MCF 10A (cell line): ENCODE measurements at regions not wholly inside any gene's neighbourhood (a gene's known extent, or its start where the extent isn't known, plus 50 kb on each side); places are given as distances from the start of the nearest gene placed in this dataset.

Source experiments
- BruUV-seq: library from RNA; stranded (reverse); fragments of 400-500 nt; replicated peaks from 2 replicates; lab custom pipeline; 2021; lab: Mats Ljungman, UMichigan
- CTCF ChIA-PET: fragments of 300-600 bp; sonication (Branson Sonifier 250); formaldehyde crosslinking; extraction: SDS; loops from one replicate; lab custom pipeline; 2021; ENCODE audit warnings: antibody characterized with exemption, inconsistent platforms; lab: Yijun Ruan, JAX
- POLR2A ChIA-PET: fragments of 300-600, 350-650 bp; sonication (Branson Sonifier 250); formaldehyde crosslinking; extraction: SDS; loops from one replicate; lab custom pipeline; 2020; ENCODE audit warnings: antibody characterized with exemption, inconsistent platforms; lab: Yijun Ruan, JAX
- DNase-seq: peaks from one replicate; pipeline ENCODE4 v3.0.0-alpha.2; 2018; ENCODE audit not compliant: unreplicated experiment
- H3K27ac Mint-ChIP-seq: one replicate; pipeline ENCODE4 v1.8.0; 2022; ENCODE audit warnings: mild to moderate bottlenecking, low read depth, mixed read lengths; ENCODE audit not compliant: unreplicated experiment
- H3K27me3 Mint-ChIP-seq: one replicate; pipeline ENCODE4 v1.8.0; 2022; ENCODE audit warnings: mixed read lengths; ENCODE audit not compliant: insufficient read depth, unreplicated experiment
- H3K36me3 Mint-ChIP-seq: one replicate; pipeline ENCODE4 v1.8.0; 2022; ENCODE audit warnings: mild to moderate bottlenecking, moderate library complexity, mixed read lengths; ENCODE audit not compliant: insufficient read depth, unreplicated experiment
- H3K4me1 Mint-ChIP-seq: one replicate; pipeline ENCODE4 v1.8.0; 2022; ENCODE audit warnings: mixed read lengths; ENCODE audit not compliant: insufficient read depth, unreplicated experiment
- H3K4me3 Mint-ChIP-seq: one replicate; pipeline ENCODE4 v1.8.0; 2022; ENCODE audit warnings: mild to moderate bottlenecking, moderate library complexity, mixed read lengths; ENCODE audit not compliant: unreplicated experiment
- H3K9me3 Mint-ChIP-seq: one replicate; pipeline ENCODE4 v1.8.0; 2022; ENCODE audit warnings: mixed read lengths; ENCODE audit not compliant: unreplicated experiment
- intact Hi-C: fragments of 100-400 bp; cut with micrococcal nuclease; formaldehyde crosslinking; loops from 2 replicates; pipeline ENCODE4 v1.14.1; 2022
- TF ChIP-seq, protein P1 (sequence below): fragments of 200-600 bp; IDR thresholded peaks from one replicate; pipeline ENCODE4 v1.8.0; 2022; ENCODE audit warnings: antibody characterized with exemption, mild to moderate bottlenecking; ENCODE audit not compliant: unreplicated experiment

DNA sequence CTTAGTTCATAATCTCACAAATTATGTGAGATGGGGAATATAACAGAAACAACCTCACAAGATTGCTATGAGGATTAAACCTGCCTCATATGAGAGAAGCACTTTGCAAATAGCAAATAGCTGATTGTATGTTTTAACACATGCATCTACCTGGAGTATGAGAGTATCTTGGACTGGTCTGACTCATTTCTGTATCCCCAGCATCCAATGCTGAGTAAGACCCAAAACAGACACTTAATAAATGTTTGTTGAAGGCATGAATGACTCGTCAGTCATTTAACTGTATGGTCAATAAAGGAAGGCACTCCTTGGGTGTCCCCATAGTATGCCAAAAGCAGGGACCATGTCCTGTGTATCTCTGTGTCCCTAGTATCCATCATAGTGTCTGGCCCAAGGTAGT is 350.9 kb upstream of the F9 start:
- ChIA-PET CTCF (no interaction called here), POLR2A (no interaction called here)
- Mint-ChIP-seq H3K4me3 (no peak overlapping the region), H3K36me3 (no peaks in the 10 kb centered on the region), H3K27ac (no peak overlapping the region), H3K27me3 (no peaks in the 10 kb centered on the region), H3K4me1 (no peaks in the 10 kb centered on the region), H3K9me3 (peaks cover 18% of the 10 kb centered on the region)
- TF ChIP-seq, protein P1, sequence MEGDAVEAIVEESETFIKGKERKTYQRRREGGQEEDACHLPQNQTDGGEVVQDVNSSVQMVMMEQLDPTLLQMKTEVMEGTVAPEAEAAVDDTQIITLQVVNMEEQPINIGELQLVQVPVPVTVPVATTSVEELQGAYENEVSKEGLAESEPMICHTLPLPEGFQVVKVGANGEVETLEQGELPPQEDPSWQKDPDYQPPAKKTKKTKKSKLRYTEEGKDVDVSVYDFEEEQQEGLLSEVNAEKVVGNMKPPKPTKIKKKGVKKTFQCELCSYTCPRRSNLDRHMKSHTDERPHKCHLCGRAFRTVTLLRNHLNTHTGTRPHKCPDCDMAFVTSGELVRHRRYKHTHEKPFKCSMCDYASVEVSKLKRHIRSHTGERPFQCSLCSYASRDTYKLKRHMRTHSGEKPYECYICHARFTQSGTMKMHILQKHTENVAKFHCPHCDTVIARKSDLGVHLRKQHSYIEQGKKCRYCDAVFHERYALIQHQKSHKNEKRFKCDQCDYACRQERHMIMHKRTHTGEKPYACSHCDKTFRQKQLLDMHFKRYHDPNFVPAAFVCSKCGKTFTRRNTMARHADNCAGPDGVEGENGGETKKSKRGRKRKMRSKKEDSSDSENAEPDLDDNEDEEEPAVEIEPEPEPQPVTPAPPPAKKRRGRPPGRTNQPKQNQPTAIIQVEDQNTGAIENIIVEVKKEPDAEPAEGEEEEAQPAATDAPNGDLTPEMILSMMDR, result no peak
- DNase-seq, result no peak
- BruUV-seq, result no TSS peak
- intact Hi-C loops, result no loop called here

DNA sequence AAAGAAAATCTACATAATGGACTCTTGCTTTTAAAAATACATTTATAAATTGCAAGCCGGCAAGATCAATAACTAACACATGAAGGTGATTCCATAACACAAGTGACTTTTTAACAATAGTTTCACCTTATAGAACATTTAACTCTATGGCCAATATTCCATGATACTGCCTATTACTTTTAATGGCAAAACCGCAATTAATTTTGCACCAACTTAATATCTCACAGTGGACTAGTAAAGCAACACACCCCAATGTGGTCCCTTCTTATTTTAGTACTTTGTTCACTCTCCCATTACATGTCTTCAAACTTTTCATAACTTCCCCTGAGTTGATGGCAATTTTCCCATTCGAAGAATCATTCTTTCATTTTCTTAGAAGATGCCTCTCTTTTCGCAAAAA is 351.6 kb upstream of the F9 start:
- no peaks in the 10 kb centered on the region for H3K4me1 Mint-ChIP-seq
- TF ChIP-seq, protein P1, result no peak
- BruUV-seq, result no TSS peak
- intact Hi-C loops, result no loop called here
- peaks cover 18% of the 10 kb centered on the region for H3K9me3 Mint-ChIP-seq
- H3K36me3 Mint-ChIP-seq, result no peaks in the 10 kb centered on the region
- no peaks in the 10 kb centered on the region for H3K27me3 Mint-ChIP-seq
- POLR2A ChIA-PET, result no interaction called here
- CTCF ChIA-PET, result no interaction called here
- no peak for DNase-seq
- H3K27ac Mint-ChIP-seq, result no peak overlapping the region
- no peak overlapping the region for H3K4me3 Mint-ChIP-seq

DNA sequence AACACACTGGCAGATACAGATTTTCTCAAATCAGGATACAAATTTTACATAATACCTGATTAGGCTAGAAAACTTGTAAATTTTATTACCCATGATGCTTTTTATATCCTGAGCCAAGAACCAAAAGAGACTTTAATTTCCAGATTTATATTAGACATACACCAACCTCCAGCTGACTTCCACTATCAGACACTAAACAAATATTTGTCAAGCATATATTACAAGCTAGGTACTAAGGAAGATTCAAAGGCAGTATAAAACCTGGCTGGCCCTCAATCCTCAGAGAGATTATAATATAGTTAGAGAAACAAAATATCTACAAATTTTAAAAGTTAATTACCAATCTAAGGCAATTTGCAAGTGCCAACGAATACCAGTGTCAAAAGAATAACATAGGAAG is 357.8 kb upstream of the F9 start:
- Mint-ChIP-seq H3K36me3 (peaks cover 9% of the 10 kb centered on the region), H3K27me3 (no peaks in the 10 kb centered on the region), H3K27ac (no peak overlapping the region), H3K4me3 (no peak overlapping the region), H3K4me1 (no peaks in the 10 kb centered on the region), H3K9me3 (peaks cover 21% of the 10 kb centered on the region)
- BruUV-seq, result no TSS peak
- no peak for DNase-seq
- CTCF ChIA-PET, result interaction anchor here (0.6 to 0.7 kb wide), 2 partner anchors 61 to 565 kb away, joined by 3 read pairs; no protein-coding TSS in a partner anchor
- TF ChIP-seq, protein P1, result no peak
- intact Hi-C loops, result no loop called here
- POLR2A ChIA-PET, result no interaction called here

DNA sequence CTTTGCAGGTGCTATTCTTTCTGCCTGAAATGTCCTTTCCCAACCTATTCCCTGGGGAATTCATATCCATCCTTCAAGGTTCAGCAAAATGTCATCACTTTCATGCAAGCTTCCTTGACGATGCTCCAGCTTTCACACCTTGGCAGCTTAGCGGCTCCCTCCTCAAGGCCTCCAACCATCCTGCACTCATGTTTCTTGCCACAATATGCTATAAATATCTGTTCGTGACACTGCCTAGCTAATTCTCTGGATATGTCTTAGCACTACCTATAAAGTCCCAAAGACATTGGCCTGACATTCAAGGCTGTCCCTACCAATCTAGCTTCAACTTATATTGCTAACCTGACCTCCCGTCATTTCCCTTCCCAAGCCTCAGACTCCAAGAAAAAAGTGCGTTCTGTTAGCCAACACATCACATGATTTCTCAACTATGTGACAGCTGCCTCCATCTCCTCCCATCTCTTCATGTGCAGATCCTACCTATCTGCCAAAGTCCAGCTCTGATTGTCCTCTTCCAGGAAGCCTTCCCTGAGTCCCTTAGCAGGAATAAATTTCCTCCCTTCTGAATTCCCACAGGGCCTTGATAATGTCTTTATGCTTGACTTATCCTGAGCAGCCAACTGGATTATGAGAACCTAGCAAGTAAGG is 359.9 kb upstream of the F9 start:
- no peak overlapping the region for H3K27ac Mint-ChIP-seq
- DNase-seq, result no peak
- no TSS peak for BruUV-seq
- peaks cover 18% of the 10 kb centered on the region for H3K9me3 Mint-ChIP-seq
- CTCF ChIA-PET, result no interaction called here
- intact Hi-C loops, result no loop called here
- H3K4me1 Mint-ChIP-seq, result no peaks in the 10 kb centered on the region
- POLR2A ChIA-PET, result no interaction called here
- no peaks in the 10 kb centered on the region for H3K27me3 Mint-ChIP-seq
- TF ChIP-seq, protein P1, result no peak
- peaks cover 9% of the 10 kb centered on the region for H3K36me3 Mint-ChIP-seq
- no peak overlapping the region for H3K4me3 Mint-ChIP-seq
